Astrocyte of the cerebellum (primary cell): ENCODE measurements at regions not wholly inside any gene's neighbourhood (a gene's known extent, or its start where the extent isn't known, plus 50 kb on each side); places are given as distances from the start of the nearest gene placed in this dataset.

Experiments used
- DNase-seq: peaks from one replicate; pipeline ENCODE4 v3.0.0-alpha.2; 2011; ENCODE audit warnings: low read depth
- H3K4me3 ChIP-seq: 2 replicates; pipeline ENCODE4 v1.5.1; 2011; ENCODE audit warnings: mild to moderate bottlenecking, low read depth, low read length, moderate library complexity
- in situ Hi-C: cut with HindIII; loops from 2 replicates; pipeline ENCODE4 v1.10.0; 2017; ENCODE audit warnings: low sequenced_read_pairs
- TF ChIP-seq, protein P1 (sequence below): IDR thresholded peaks from 2 replicates; pipeline ENCODE4 v1.5.1; 2012; ENCODE audit warnings: low read length, low read depth, moderate library complexity, mild to moderate bottlenecking; ENCODE audit errors: missing control alignments

GRCh38 chr3:144051211-144051610 is 79.6 kb downstream of the DIPK2A start:
- TF ChIP-seq, protein P1, sequence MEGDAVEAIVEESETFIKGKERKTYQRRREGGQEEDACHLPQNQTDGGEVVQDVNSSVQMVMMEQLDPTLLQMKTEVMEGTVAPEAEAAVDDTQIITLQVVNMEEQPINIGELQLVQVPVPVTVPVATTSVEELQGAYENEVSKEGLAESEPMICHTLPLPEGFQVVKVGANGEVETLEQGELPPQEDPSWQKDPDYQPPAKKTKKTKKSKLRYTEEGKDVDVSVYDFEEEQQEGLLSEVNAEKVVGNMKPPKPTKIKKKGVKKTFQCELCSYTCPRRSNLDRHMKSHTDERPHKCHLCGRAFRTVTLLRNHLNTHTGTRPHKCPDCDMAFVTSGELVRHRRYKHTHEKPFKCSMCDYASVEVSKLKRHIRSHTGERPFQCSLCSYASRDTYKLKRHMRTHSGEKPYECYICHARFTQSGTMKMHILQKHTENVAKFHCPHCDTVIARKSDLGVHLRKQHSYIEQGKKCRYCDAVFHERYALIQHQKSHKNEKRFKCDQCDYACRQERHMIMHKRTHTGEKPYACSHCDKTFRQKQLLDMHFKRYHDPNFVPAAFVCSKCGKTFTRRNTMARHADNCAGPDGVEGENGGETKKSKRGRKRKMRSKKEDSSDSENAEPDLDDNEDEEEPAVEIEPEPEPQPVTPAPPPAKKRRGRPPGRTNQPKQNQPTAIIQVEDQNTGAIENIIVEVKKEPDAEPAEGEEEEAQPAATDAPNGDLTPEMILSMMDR = no peak
- no peak for DNase-seq
- in situ Hi-C loops = no loop called here
- no peak overlapping the region for H3K4me3 ChIP-seq

DNA sequence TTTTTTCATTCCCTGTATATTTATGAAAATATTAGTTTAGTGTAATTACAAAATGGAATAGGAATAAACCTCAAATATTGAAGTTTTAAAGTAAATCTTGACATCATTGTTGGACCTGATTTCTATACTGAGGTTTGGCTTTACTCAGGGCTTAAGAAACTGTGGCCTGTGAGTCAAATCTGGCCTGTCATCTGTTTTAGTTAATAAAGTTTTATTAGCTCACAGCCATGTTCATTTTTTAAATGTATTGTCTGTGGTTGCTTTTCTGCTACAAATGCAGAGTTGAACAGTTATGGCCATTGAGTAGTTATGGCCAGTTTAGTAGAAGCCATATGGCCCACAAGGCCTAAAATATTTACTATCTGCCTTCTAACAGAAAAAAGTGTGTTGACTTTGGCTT is 80.7 kb downstream of the DIPK2A start:
- no peak overlapping the region for H3K4me3 ChIP-seq
- in situ Hi-C loops = no loop called here
- TF ChIP-seq, protein P1 = no peak
- DNase-seq = no peak

DNA sequence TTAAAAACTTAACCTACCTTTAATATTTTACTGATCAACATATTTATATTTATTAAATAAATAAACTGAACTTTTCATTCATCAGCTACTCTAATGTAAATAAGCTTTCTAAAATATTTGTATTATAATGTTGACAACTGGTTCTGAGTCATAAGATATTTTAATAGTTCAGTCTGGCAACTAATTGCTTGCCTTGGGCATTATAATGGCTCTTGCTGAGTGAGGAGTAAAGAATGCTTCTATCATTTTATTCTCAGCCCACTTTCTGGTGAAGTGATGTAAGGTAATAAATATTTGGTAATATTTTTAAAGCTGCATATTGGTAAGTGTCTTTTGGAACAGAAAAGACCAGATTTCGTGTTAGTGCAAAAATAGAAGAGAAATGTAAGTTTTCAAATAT is 81.5 kb downstream of the DIPK2A start:
- H3K4me3 ChIP-seq = no peak overlapping the region
- TF ChIP-seq, protein P1 = no peak
- peak; percentile 19 for DNase-seq
- in situ Hi-C loops = no loop called here

DNA sequence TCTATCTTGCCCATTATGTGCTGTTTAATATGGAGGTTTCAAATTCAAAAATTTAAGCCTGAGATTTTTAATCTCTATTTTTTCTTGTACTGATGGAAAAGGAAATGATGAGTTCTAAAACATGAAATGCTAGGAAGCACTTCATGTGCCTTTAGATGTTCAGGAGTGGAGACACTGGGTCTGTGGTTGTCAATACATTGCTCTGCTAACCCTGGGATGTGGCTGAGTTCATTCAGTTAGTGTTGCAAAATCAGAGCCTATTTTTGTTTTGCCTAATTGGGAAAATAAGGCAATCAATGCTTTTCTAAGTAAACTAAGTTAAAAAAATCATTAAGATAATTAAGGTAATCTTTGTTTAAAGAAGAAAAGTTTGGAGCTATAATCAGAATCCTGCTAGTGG is 83.1 kb downstream of the DIPK2A start:
- in situ Hi-C loops = no loop called here
- DNase-seq = no peak
- TF ChIP-seq, protein P1 = no peak
- no peak overlapping the region for H3K4me3 ChIP-seq

DNA sequence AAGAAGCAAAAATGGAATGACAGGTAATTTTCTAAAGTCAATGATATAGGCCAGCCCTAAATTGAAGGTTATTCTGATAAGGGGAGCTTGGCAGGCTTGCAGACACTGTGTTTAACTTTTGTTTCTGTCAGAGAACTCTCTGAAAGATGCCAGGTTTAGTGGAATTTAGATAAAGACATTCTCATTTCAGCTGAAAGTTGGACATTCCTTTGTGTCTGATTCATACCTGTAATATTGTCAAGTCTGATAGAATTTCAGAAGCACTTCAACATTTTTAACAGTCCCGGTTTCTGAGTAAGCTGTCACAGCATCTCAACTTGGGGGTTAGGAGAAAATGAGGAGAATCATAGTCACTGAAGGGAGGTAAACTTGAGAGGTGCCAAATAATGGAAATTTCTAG is 84.0 kb downstream of the DIPK2A start:
- peak; percentile 15 for DNase-seq
- TF ChIP-seq, protein P1 = no peak
- in situ Hi-C loops = no loop called here

GRCh38 chr3:144058713-144059112 is 87.1 kb downstream of the DIPK2A start:
- no peak overlapping the region for H3K4me3 ChIP-seq
- in situ Hi-C loops = no loop called here
- DNase-seq = no peak
- TF ChIP-seq, protein P1 = no peak

More for the DNA sequence above, 84.0 kb downstream of the DIPK2A start:
- H3K4me3 ChIP-seq = no peak overlapping the region

GRCh38 chr3:144059481-144059880 is 87.9 kb downstream of the DIPK2A start:
- in situ Hi-C loops = no loop called here
- no peak for DNase-seq

More at GRCh38 chr3:144059481-144059880, 87.9 kb downstream of the DIPK2A start:
- no peak overlapping the region for H3K4me3 ChIP-seq
- TF ChIP-seq, protein P1 = no peak
